Activated CD8-positive, alpha-beta memory T cell treated with anti-CD3 and anti-CD28 coated beads, Interleukin-2, amount 50 U/mL, for 24 hours (primary cell): ENCODE measurements at regions not wholly inside any gene's neighbourhood (a gene's known extent, or its start where the extent isn't known, plus 50 kb on each side); places are given as distances from the start of the nearest gene placed in this dataset.

Experiments
- DNase-seq: peaks from one replicate; pipeline ENCODE4 v3.0.0-alpha.2; 2020; ENCODE audit errors: extremely low read depth

GRCh38 chr16:86664522-86665318, 86.4 kb downstream of the FOXL1 start:
- peak; percentile 39 for DNase-seq

DNA sequence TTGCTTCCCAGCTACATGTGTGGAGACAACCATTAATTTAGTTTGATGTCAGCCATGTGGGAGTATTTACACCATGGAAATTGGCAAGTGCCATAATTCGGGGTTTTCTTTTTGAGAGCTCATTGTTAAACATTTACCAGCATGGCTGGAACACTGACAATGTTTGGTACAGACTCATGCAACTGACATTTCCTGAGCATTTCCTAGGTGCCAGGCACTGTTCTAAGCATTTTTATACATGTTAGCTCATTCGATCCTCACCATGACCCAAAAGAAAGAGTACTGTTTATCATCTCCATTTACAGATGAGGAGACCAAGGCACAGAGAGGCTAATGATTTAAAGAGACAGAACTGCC, 86.9 kb downstream of the FOXL1 start:
- no peak for DNase-seq

DNA sequence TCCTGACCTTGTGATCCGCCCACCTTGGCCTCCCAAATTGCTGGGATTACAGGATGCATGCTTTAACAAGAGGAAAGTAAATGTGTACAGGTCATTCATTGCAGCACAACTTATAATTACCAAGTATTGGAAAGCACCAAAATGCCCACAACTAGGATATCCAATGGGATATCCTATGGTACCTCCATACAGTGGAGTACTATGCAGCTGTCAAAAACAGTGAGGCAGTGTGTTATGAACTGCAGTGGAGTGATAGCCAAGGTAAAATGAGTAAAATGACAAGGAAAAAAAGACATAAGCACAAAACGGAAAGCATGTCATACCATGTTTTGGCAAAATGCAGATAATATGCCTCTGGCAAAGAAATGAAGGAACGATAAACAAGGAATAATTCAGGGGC, 87.6 kb downstream of the FOXL1 start:
- DNase-seq = no peak

DNA sequence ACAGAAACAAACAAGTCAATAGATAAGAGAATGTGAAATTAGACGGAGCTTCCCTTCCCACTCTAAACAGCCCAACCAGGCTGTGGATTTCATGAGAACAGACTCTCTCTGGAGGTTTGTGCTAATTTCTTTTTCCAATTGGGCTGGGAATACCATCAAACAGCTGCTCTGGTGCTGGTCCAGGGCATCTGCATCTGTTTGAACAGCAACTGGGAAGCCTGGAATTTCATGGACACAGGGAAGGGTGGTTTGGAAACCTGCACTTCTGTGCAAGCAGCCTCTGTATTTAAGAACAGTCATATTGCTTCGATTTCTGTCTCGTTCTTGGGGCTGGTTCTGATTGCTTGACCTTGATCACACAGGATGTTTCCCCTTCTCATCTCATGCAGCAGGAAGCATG, 88.7 kb downstream of the FOXL1 start:
- no peak for DNase-seq

GRCh38 chr16:86668136-86668910, 90.0 kb downstream of the FOXL1 start:
- no peak for DNase-seq

DNA sequence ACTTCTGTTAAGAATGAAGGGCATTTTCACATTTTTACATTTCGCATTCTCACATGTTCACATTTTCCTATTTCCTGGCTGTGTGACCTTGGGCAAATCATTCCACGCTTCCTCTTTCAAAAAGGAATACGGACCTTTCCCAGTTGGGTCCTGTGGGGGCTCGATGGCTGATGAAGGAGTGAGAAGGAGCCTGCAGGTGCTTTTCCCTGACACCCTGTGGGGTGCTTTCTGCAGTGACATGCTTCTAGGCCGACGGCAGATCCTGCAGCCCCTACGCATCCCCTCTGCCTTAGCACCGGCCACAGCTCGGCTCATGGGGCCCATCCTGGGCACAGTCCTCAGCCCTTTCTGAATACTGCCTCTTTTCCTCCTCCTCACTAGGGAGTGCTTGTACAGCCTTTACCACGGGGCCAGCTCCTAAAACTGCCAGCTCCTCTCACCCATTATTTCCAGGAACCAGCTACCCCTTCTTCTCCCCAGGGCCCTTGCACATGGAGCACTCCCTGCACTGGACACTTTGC, 91.0 kb downstream of the FOXL1 start:
- no peak for DNase-seq

GRCh38 chr16:86669937-86670749, 91.8 kb downstream of the FOXL1 start:
- DNase-seq = no peak

GRCh38 chr16:86670750-86671234, 92.4 kb downstream of the FOXL1 start:
- DNase-seq = no peak

DNA sequence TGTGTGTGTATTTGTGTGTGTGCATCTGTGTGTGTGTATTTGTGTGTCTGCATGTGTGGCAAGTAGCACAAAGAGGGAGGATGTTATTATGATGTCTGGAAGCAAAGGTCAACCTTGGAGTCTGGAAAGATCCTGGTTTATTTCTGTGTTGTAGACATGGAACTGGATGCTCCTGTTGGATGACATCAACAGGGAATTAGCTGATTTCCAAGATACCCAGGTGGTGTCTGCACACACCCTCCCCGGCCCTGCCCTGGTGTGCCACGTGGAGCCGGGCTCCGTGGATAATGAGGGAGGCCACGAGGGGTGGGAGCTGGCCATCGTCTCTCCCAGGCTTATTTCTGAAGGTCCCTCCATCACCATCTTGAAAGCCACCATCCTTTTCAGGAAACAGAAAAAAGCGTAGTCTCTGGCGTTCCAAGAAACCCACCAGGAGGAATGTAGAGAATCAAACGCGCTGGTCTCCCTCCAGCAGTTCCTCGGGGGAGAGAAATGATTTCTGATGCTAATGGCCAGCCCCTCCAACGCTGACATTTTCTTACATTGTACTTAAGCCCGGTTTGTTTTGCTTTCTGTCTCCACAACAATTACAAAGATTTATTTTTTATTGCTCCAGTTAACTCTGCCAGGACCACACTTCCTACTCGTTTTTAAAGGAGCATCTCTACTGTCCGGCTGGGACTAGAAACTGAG, 93.3 kb downstream of the FOXL1 start:
- DNase-seq = no peak

DNA sequence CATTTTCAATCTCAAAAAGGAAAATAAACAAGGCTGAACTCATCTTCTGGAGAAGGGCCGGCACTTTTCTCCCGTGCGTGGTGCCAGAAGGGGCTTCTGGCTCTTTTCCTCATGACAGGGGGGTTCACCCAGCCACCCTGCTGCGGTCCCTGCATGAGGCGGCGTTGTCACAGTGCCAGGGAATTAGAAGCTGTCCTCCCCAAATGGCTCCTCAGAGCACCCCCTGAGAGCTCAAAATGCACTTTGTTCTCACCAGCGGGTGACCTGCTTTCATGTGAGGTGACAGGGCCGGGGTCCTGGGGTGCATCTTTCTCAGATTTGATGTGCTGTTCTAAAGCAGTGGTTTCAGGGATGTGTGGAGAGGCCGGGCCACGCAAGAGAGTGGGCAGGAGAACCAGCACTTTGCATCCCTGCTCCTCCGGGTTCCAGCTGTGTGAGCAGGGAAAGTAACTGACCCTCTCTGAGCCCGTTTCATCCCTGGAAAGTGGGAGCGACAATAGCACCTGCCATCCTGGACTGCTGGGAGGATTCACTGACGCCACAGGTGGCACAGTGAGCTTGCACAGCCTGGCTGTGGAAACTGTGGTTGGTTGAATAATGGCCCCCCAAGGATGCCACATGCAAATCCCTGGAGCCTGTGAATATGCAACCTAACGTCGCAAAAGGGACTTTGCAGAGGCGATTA, 94.0 kb downstream of the FOXL1 start:
- DNase-seq = no peak

GRCh38 chr16:86673090-86673955, 95.0 kb downstream of the FOXL1 start:
- no peak for DNase-seq

GRCh38 chr16:86673956-86674453, 95.7 kb downstream of the FOXL1 start:
- DNase-seq = no peak

- no peak for DNase-seq
Measured at GRCh38 chr16:86676254-86676670, 97.9 kb downstream of the FOXL1 start.

DNA sequence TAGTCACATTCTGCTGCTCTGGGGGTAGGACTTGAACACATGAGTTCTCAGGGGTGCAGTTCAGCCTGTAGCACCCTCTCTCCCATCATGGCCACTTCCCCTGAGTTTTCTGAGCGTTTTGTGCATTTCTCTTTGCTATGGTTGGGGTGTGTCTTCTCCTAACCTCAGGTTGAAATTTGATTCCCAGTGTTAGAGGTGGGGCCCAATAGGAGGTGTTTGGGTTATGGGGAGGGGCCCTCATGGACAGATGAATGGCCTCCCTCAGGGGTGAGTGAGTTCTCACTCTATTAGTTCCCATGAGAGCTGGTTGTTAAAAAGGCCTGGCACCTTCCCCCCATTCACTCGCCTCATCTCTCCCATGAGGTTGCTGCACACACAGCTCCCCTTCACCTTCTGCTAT, 101.1 kb downstream of the FOXL1 start:
- no peak for DNase-seq

- DNase-seq = no peak
Measured at GRCh38 chr16:86680162-86680561, 101.8 kb downstream of the FOXL1 start.

DNA sequence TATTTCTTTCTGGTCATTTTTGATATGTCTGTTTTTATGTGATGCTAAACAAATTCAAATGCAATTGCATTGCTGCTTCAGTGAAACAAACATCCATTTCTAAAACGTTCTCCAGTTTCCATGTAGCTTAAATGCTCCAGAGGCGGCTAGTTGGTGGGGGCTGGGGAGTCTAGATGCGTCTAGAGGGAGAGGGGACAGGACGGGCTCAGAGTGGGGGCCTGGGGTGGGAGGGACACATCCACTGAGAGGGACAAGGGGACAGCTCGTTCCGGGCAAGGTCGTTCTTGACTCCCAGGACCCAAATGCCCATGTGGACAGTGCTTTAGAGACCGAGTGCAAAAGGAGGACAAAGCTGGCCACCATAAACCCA, 102.3 kb downstream of the FOXL1 start:
- no peak for DNase-seq

GRCh38 chr16:86681031-86681756, 102.8 kb downstream of the FOXL1 start:
- DNase-seq = no peak

GRCh38 chr16:86681757-86682106, 103.4 kb downstream of the FOXL1 start:
- DNase-seq = no peak
